SK-N-SH (cell line): ENCODE measurements at regions not wholly inside any gene's neighbourhood (a gene's known extent, or its start where the extent isn't known, plus 50 kb on each side); places are given as distances from the start of the nearest gene placed in this dataset.

ENCODE experiments used
- CTCF ChIA-PET: fragments of 300-600, 350-600 bp; formaldehyde crosslinking; extraction: SDS; loops from one replicate; lab custom pipeline; 2021; lab: Yijun Ruan, JAX
- POLR2A ChIA-PET: fragments of 350-600 bp; sonication (Branson Sonifier 250); formaldehyde crosslinking; extraction: SDS; loops from one replicate; lab custom pipeline; 2020; ENCODE audit warnings: antibody characterized with exemption, inconsistent platforms; lab: Yijun Ruan, JAX
- DNase-seq: peaks from one replicate; pipeline ENCODE4 v3.0.0; 2012
- H2AFZ ChIP-seq: fragments of 200-600 bp; sonication (generic); 2 replicates; pipeline ENCODE4 v1.8.1; 2016; ENCODE audit warnings: antibody characterized with exemption, mild to moderate bottlenecking, low read depth
- H3F3A ChIP-seq: fragments of 200-600 bp; sonication (generic); replicated peaks from 2 replicates; pipeline ENCODE3; 2016; ENCODE audit warnings: antibody characterized with exemption, mild to moderate bottlenecking; ENCODE audit not compliant: insufficient read depth
- H3K27ac ChIP-seq, 2 experiments: fragments of 200-500 bp in 1 of 2; fragments of 200-600 bp in 1 of 2; sonication (Bioruptor generic) in 1 of 2; sonication (generic), shearing (Covaris generic) in 1 of 2; 2 replicates each; pipeline versions ENCODE4 v1.5.1 to v1.6.1; 2014 to 2016; ENCODE audit warnings: low read depth in 2 of 2, inconsistent platforms in 1 of 2, low read length in 1 of 2, mild to moderate bottlenecking in 1 of 2, mixed read lengths in 1 of 2
- H3K27me3 ChIP-seq: fragments of 200-600 bp; sonication (generic), shearing (Covaris generic); 2 replicates; pipeline ENCODE4 v1.6.1; 2016; ENCODE audit warnings: mixed run types; ENCODE audit not compliant: insufficient read depth
- H3K36me3 ChIP-seq, 2 experiments: fragments of 200-500 bp in 1 of 2; fragments of 200-600 bp in 1 of 2; sonication (Bioruptor generic) in 1 of 2; sonication (generic) in 1 of 2; replicated peaks in 1 of 2; 2 replicates each; pipeline versions ENCODE3 to v1.5.1; 2014 to 2016; ENCODE audit warnings: low read length in 1 of 2, mild to moderate bottlenecking in 1 of 2; ENCODE audit not compliant: insufficient read depth in 2 of 2, control insufficient read depth in 1 of 2
- H3K4me1 ChIP-seq, 2 experiments: fragments of 200-500 bp in 1 of 2; fragments of 200-600 bp in 1 of 2; sonication (Bioruptor generic) in 1 of 2; sonication (generic), shearing (Covaris generic) in 1 of 2; 2 replicates each; pipeline versions ENCODE4 v1.5.1 to v1.6.1; 2014 to 2016; ENCODE audit warnings: low read depth in 1 of 2, low read length in 1 of 2, mixed run types in 1 of 2; ENCODE audit not compliant: insufficient read depth in 2 of 2, control insufficient read depth in 1 of 2
- H3K4me2 ChIP-seq: fragments of 200-600 bp; sonication (generic), shearing (Covaris generic); 2 replicates; pipeline ENCODE4 v1.6.1; 2017; ENCODE audit warnings: mixed run types
- H3K4me3 ChIP-seq, 2 experiments: fragments of 200-500 bp in 1 of 2; fragments of 200-600 bp in 1 of 2; sonication (Bioruptor generic) in 1 of 2; sonication (generic), shearing (Covaris generic) in 1 of 2; 2 replicates each; pipeline versions ENCODE4 v1.5.1 to v1.8.1; 2014 to 2016; ENCODE audit warnings: low read depth in 2 of 2, inconsistent platforms in 1 of 2, low read length in 1 of 2, mild to moderate bottlenecking in 1 of 2, mixed read lengths in 1 of 2, moderate library complexity in 1 of 2
- H3K79me2 ChIP-seq: fragments of 200-600 bp; sonication (generic); 2 replicates; pipeline ENCODE4 v1.8.1; 2017; ENCODE audit warnings: mild to moderate bottlenecking; ENCODE audit not compliant: insufficient read depth
- H3K9ac ChIP-seq: fragments of 200-600 bp; sonication (generic); 2 replicates; pipeline ENCODE4 v1.6.1; 2017; ENCODE audit warnings: mixed run types
- H3K9me2 ChIP-seq: fragments of 200-600 bp; sonication (generic); 2 replicates; pipeline ENCODE4 v1.6.1; 2017; ENCODE audit warnings: mixed run types
- H3K9me3 ChIP-seq: fragments of 200-600 bp; sonication (generic); 2 replicates; pipeline ENCODE4 v1.6.1; 2017; ENCODE audit warnings: mixed run types, mild to moderate bottlenecking, moderate library complexity
- H4K20me1 ChIP-seq: fragments of 200-600 bp; sonication (generic); 2 replicates; pipeline ENCODE4 v1.6.1; 2017; ENCODE audit warnings: mild to moderate bottlenecking, mixed run types; ENCODE audit not compliant: insufficient read depth
- ELF1 ChIP-seq: IDR thresholded peaks from 2 replicates; pipeline ENCODE4 v1.4.0; 2012
- EZH2phosphoT487 ChIP-seq: fragments of 200-600 bp; sonication (generic); IDR thresholded peaks from 2 replicates; pipeline ENCODE4 v1.6.1; 2017; ENCODE audit warnings: low read depth, mixed run types, mild to moderate bottlenecking, antibody characterized with exemption, moderate library complexity, borderline replicate concordance
- GABPA ChIP-seq: IDR thresholded peaks from 2 replicates; pipeline ENCODE4 v1.4.0; 2012; ENCODE audit warnings: low read depth, mild to moderate bottlenecking
- JUND ChIP-seq: IDR thresholded peaks from 2 replicates; pipeline ENCODE4 v1.4.0; 2012
- MEF2A ChIP-seq: IDR thresholded peaks from 2 replicates; pipeline ENCODE4 v1.4.0; 2012; ENCODE audit warnings: low read depth, borderline replicate concordance
- MXI1 ChIP-seq: IDR thresholded peaks from 2 replicates; pipeline ENCODE4 v1.6.1; 2012; ENCODE audit warnings: mild to moderate bottlenecking, low read depth, low read length, improper control_type of control experiment
- POLR2AphosphoS5 ChIP-seq: IDR thresholded peaks from 2 replicates; pipeline ENCODE4 v1.6.1; 2012; ENCODE audit warnings: low read depth, low read length
- RCOR1 ChIP-seq: fragments of 150-350 bp; IDR thresholded peaks from 2 replicates; pipeline ENCODE4 v1.6.1; 2017; ENCODE audit warnings: antibody characterized with exemption, low read length
- RXRA ChIP-seq: IDR thresholded peaks from 2 replicates; pipeline ENCODE4 v1.4.0; 2012; ENCODE audit warnings: low read depth, mild to moderate bottlenecking, borderline replicate concordance
- SMC3 ChIP-seq: IDR thresholded peaks from 2 replicates; pipeline ENCODE4 v1.6.1; 2012; ENCODE audit warnings: low read depth, low read length, improper control_type of control experiment
- TAF1 ChIP-seq: IDR thresholded peaks from 2 replicates; pipeline ENCODE4 v1.6.1; 2012; ENCODE audit warnings: low read depth, mild to moderate bottlenecking, low read length, moderate library complexity, borderline replicate concordance
- TCF12 ChIP-seq: IDR thresholded peaks from 2 replicates; pipeline ENCODE4 v1.4.0; 2012
- WGBS: methylation state at CpG from one replicate; pipeline ENCODE4 v1.1.6; 2017; ENCODE audit warnings: low lambda C conversion rate; 5-methylcytosine and 5-hydroxymethylcytosine counted together
- TF ChIP-seq, protein P1 (sequence below): IDR thresholded peaks from 2 replicates; pipeline ENCODE4 v1.6.1; 2012; ENCODE audit warnings: mild to moderate bottlenecking, low read depth, low read length, moderate library complexity
- TF ChIP-seq, protein P2 (sequence below): IDR thresholded peaks from 2 replicates; pipeline ENCODE4 v1.4.0; 2012; ENCODE audit warnings: low read depth
- TF ChIP-seq, protein P3 (sequence below): IDR thresholded peaks from 2 replicates; pipeline ENCODE4 v1.4.0; 2012; ENCODE audit warnings: low read depth, borderline replicate concordance

DNA sequence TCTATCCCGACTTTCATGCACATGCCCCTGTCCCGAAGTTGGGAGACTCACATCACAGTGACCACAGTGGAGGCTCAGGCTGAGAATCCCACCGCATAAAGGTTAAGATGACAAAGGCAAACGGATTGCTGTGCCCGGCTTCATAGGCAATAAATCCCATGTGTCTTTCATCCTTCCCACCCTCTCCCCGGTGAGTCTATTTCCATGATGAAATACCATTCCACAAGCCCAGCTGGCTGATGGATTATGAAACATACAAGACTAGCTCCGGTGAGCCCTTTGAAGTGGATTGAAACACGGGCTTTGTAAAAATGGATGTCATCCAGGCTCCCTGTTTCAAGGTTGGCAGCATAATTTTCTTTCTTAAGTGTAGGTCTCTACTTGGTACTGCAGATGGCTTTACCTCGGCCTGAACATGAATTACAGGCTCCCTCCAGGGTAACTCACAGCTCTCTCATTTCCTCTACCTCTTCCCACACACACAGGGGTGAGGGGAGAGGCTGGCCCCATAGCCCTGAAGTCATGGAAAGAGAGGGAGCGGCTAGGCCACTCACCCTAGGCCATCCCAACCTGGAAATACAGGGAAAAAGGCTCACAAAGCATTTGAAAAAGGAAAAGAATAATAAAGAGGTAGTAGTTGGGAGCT lies 92.0 kb upstream of the CALN1 start:
- WGBS: 30% methylated on average over 10 of the region's 10 CpGs
- Histone ChIP-seq H3K9me3 (no peaks in the 10 kb centered on the region), H3K9me2 (no peaks in the 10 kb centered on the region), H3K27me3 (peaks cover 13% of the 10 kb centered on the region; the same call in 1 of the 2 replicates), H3K27ac (no peak overlapping the region), H3K36me3 (no peaks in the 10 kb centered on the region), H3K4me2 (no peak overlapping the region), H3K4me3 (no peak overlapping the region), H3K9ac (no peak overlapping the region), H3K4me1 (no peaks in the 10 kb centered on the region), H3K79me2 (no peaks in the 10 kb centered on the region), H3F3A (no peaks in the 10 kb centered on the region), H2AFZ (no peak overlapping the region), H4K20me1 (no peaks in the 10 kb centered on the region)
- CTCF ChIA-PET: interaction anchor here (1.2 to 7.3 kb wide), 2 partner anchors 11 to 752 kb away, joined by 3 to 42 read pairs; no protein-coding TSS in a partner anchor
- no peak for DNase-seq
- POLR2A ChIA-PET: no interaction called here
- TF ChIP-seq MEF2A (no peak), POLR2AphosphoS5 (no peak), GABPA (no peak), SMC3 (no peak), RCOR1 (no peak), EZH2phosphoT487 (no peak)
- TF ChIP-seq, protein P1, sequence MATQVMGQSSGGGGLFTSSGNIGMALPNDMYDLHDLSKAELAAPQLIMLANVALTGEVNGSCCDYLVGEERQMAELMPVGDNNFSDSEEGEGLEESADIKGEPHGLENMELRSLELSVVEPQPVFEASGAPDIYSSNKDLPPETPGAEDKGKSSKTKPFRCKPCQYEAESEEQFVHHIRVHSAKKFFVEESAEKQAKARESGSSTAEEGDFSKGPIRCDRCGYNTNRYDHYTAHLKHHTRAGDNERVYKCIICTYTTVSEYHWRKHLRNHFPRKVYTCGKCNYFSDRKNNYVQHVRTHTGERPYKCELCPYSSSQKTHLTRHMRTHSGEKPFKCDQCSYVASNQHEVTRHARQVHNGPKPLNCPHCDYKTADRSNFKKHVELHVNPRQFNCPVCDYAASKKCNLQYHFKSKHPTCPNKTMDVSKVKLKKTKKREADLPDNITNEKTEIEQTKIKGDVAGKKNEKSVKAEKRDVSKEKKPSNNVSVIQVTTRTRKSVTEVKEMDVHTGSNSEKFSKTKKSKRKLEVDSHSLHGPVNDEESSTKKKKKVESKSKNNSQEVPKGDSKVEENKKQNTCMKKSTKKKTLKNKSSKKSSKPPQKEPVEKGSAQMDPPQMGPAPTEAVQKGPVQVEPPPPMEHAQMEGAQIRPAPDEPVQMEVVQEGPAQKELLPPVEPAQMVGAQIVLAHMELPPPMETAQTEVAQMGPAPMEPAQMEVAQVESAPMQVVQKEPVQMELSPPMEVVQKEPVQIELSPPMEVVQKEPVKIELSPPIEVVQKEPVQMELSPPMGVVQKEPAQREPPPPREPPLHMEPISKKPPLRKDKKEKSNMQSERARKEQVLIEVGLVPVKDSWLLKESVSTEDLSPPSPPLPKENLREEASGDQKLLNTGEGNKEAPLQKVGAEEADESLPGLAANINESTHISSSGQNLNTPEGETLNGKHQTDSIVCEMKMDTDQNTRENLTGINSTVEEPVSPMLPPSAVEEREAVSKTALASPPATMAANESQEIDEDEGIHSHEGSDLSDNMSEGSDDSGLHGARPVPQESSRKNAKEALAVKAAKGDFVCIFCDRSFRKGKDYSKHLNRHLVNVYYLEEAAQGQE: no peak

DNA sequence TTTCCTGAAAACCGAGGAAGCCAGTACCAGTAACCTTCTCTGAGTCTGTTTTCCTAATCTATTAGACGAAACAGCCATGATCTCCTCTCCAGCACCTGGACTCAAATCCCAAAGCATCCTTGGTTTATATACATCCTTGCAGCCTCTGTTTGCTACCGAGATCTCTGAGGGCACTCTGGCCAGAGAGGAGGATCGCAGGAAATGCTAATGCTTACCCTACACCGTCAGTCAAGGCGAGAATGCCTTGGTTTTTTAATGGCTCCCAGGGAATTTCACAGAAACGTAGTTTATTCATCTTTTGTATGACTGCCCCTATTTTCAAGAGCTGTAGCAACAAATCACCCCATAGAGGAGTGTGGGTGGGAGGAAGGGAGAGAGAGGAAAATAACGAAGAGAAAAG lies 91.5 kb upstream of the CALN1 start:
- H3K9me3 ChIP-seq: no peaks in the 10 kb centered on the region
- POLR2A ChIA-PET: no interaction called here
- peaks cover 10% of the 10 kb centered on the region; the same call in 1 of the 2 replicates for H3K27me3 ChIP-seq
- H3K4me3 ChIP-seq: no peak overlapping the region
- no peaks in the 10 kb centered on the region for H3K79me2 ChIP-seq
- peaks cover 0 to under 1% of the 10 kb centered on the region in 2 experiments for H3K36me3 ChIP-seq
- 22% methylated on average over 8 of the region's 8 CpGs for WGBS
- H3K4me1 ChIP-seq: no peaks in the 10 kb centered on the region
- H3F3A ChIP-seq: no peaks in the 10 kb centered on the region
- H4K20me1 ChIP-seq: no peaks in the 10 kb centered on the region
- CTCF ChIA-PET: interaction anchor here (1.9 to 7.3 kb wide), 2 partner anchors 10 to 751 kb away, joined by 5 to 42 read pairs; no protein-coding TSS in a partner anchor
- TF ChIP-seq TAF1: no peak
- no peak for TF ChIP-seq ELF1
- TF ChIP-seq RXRA: no peak
- TF ChIP-seq, protein P2, sequence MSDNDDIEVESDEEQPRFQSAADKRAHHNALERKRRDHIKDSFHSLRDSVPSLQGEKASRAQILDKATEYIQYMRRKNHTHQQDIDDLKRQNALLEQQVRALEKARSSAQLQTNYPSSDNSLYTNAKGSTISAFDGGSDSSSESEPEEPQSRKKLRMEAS: no peak
- TF ChIP-seq, protein P3, sequence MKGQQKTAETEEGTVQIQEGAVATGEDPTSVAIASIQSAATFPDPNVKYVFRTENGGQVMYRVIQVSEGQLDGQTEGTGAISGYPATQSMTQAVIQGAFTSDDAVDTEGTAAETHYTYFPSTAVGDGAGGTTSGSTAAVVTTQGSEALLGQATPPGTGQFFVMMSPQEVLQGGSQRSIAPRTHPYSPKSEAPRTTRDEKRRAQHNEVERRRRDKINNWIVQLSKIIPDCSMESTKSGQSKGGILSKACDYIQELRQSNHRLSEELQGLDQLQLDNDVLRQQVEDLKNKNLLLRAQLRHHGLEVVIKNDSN: no peak
- TF ChIP-seq MXI1: no peak
- no peak for TF ChIP-seq TCF12
- TF ChIP-seq JUND: no peak
- H3K4me2 ChIP-seq: no peak overlapping the region
- H2AFZ ChIP-seq: 0 out of 2 replicates have a peak overlapping the region, but pooled peaks have one; percentile 52
- H3K9me2 ChIP-seq: no peaks in the 10 kb centered on the region; the same call in 1 of the 2 replicates
- no peak overlapping the region for H3K27ac ChIP-seq
- H3K9ac ChIP-seq: no peak overlapping the region
- no peak for DNase-seq
